ENCODE measurements at regions not wholly inside any gene's neighbourhood (a gene's known extent, or its start where the extent isn't known, plus 50 kb on each side); places are given as distances from the start of the nearest gene placed in this dataset.

DNA sequence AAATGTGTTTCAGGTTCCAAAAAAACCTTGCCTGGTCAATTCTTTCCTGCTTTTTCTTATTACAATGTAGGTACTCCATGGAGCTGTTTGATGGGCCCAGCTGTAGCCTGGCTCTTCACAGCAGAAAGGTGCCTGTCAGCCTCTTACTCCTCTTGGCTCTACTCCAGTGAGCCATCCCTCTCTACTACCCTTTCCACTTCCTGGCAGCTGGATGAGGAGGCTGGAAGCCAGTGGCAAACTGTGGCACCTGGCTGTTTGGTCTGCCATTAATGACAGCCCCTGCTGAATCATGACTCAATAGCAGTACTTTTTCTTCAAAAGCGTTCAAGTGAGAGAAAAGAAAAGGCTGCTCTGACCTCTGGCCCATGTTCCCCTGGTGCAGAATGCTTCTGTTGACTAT lies 618.1 kb downstream of the PYDC2 start:
- TF ChIP-seq, protein P1, sequence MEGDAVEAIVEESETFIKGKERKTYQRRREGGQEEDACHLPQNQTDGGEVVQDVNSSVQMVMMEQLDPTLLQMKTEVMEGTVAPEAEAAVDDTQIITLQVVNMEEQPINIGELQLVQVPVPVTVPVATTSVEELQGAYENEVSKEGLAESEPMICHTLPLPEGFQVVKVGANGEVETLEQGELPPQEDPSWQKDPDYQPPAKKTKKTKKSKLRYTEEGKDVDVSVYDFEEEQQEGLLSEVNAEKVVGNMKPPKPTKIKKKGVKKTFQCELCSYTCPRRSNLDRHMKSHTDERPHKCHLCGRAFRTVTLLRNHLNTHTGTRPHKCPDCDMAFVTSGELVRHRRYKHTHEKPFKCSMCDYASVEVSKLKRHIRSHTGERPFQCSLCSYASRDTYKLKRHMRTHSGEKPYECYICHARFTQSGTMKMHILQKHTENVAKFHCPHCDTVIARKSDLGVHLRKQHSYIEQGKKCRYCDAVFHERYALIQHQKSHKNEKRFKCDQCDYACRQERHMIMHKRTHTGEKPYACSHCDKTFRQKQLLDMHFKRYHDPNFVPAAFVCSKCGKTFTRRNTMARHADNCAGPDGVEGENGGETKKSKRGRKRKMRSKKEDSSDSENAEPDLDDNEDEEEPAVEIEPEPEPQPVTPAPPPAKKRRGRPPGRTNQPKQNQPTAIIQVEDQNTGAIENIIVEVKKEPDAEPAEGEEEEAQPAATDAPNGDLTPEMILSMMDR (IDR thresholded peaks at IDR 0.05; ENCODE audit: low read depth, low read length) = no peak

DNA sequence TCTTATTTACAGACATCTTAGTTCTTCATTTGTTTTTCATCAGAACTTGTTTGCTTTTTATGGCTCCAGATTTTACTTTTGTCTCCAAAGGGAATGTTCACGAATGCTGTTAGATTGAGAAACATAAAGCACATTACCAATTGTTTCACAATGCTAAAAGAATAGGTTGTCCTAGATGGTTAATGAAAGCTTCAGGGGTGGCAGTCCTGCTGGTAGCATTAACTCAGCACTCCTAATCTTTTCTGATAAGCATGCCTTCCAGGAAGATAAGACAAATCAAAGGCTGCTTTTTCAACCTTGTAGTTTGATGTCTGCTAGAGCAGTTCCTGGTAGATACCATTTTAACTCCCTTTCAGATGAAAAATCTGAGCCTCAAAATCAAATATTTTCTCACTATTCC lies 619.4 kb downstream of the PYDC2 start:
- H3K27me3 ChIP-seq (ENCODE audit: insufficient read depth, low read depth, severe bottlenecking) = no peaks in the 10 kb centered on the region
- TF ChIP-seq, protein P1 (IDR thresholded peaks at IDR 0.05; ENCODE audit: low read depth, low read length) = no peak
- H3K4me3 ChIP-seq (ENCODE audit: low read depth, low read length) = no peak overlapping the region
- no peaks in the 10 kb centered on the region for H3K9me3 ChIP-seq (ENCODE audit: severe bottlenecking)
- H3K36me3 ChIP-seq = no peaks in the 10 kb centered on the region
- DNase-seq = no peak
- no peak overlapping the region for H3K27ac ChIP-seq

More for the DNA sequence above, 618.1 kb downstream of the PYDC2 start:
- H3K36me3 ChIP-seq = no peaks in the 10 kb centered on the region
- DNase-seq = no peak
- no peaks in the 10 kb centered on the region for H3K27me3 ChIP-seq (ENCODE audit: insufficient read depth, low read depth, severe bottlenecking)
- no peak overlapping the region for H3K27ac ChIP-seq
- no peak overlapping the region for H3K4me3 ChIP-seq (ENCODE audit: low read depth, low read length)
- H3K9me3 ChIP-seq (ENCODE audit: severe bottlenecking) = no peaks in the 10 kb centered on the region

DNA sequence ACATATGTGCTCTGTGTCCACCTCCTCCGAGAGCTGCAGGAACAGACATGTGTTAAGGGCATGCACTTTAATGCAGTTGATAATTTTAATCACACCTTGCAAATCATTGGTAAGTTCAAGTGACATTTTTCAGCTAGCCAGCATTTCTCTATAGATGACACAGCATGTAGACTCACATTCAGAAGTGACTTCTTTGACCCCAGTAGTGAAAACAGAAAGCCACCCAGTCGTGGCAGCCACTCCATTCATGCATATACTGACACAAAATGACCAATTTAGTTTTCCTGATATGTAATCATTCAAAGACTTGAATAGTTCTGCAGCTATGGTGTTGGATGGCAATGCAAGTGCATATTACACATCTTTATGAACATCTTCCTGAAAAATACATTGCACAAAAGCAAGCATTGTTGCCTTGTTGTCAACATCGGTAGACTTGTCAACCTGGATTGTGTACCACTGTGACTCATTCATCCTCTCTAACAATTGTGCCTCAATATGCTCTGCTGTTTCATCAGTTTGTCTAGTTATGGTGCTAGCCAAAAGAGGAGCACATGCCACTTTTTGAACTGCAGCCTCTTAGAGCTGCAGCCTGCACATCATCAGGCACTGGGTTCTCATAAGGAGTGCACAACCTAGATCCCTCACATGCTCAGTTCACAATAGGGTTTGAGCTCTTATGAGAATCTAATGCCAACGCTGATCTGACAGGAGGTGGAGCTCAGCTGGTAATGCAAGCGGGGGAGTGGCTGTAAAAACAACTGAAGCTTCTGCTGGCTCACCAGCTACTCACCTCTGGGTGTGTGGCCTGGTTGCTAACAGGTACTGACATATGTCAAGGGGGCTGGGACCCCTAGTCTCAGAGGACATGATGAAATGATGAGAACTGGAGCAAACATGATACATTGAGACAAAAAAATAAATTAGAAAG lies 622.0 kb downstream of the PYDC2 start:
- TF ChIP-seq, protein P1 (IDR thresholded peaks at IDR 0.05; ENCODE audit: low read depth, low read length) = no peak
- H3K9me3 ChIP-seq (ENCODE audit: severe bottlenecking) = no peaks in the 10 kb centered on the region
- H3K27me3 ChIP-seq (ENCODE audit: insufficient read depth, low read depth, severe bottlenecking) = no peaks in the 10 kb centered on the region
- peak; percentile 13 for DNase-seq
- no peak overlapping the region for H3K27ac ChIP-seq
- H3K4me3 ChIP-seq (ENCODE audit: low read depth, low read length) = no peak overlapping the region
- H3K36me3 ChIP-seq = no peaks in the 10 kb centered on the region
